Neural progenitor cell (in vitro differentiated cells): ENCODE measurements at regions not wholly inside any gene's neighbourhood (a gene's known extent, or its start where the extent isn't known, plus 50 kb on each side); places are given as distances from the start of the nearest gene placed in this dataset.

Source experiments
- DNase-seq: peaks from one replicate; pipeline ENCODE4 v3.0.0-alpha.2; 2016; ENCODE audit warnings: low spot score
- H2AFZ ChIP-seq: fragments of 200-600 bp; sonication (generic); replicated peaks from 2 replicates; pipeline ENCODE4 v1.6.1; 2016; ENCODE audit warnings: antibody characterized with exemption
- H3F3A ChIP-seq: fragments of 200-600 bp; sonication (generic); 2 replicates; pipeline ENCODE4 v1.6.1; 2016; ENCODE audit warnings: antibody characterized with exemption, low read depth
- H3K27ac ChIP-seq: fragments of 200-600 bp; sonication (generic); 2 replicates; pipeline ENCODE4 v1.5.1; 2016; ENCODE audit warnings: mild to moderate bottlenecking
- H3K27me3 ChIP-seq: fragments of 200-600 bp; sonication (generic); 2 replicates; pipeline ENCODE4 v1.6.1; 2016; ENCODE audit warnings: mild to moderate bottlenecking, moderate library complexity
- H3K36me3 ChIP-seq: fragments of 200-600 bp; sonication (generic); 2 replicates; pipeline ENCODE4 v1.5.1; 2016
- H3K4me1 ChIP-seq: fragments of 200-600 bp; sonication (generic); 2 replicates; pipeline ENCODE4 v1.6.1; 2016; ENCODE audit warnings: mixed run types
- H3K4me2 ChIP-seq: fragments of 200-600 bp; sonication (generic); 2 replicates; pipeline ENCODE4 v1.6.1; 2016
- H3K4me3 ChIP-seq: fragments of 200-600 bp; sonication (generic); 2 replicates; pipeline ENCODE4 v1.5.1; 2016
- H3K79me2 ChIP-seq: fragments of 200-600 bp; sonication (generic); 2 replicates; pipeline ENCODE4 v1.6.1; 2016; ENCODE audit warnings: low read depth
- H3K9ac ChIP-seq: fragments of 200-600 bp; sonication (generic); 2 replicates; pipeline ENCODE4 v1.6.1; 2016
- H3K9me3 ChIP-seq: fragments of 200-600 bp; sonication (generic); 2 replicates; pipeline ENCODE4 v1.5.1; 2016; ENCODE audit warnings: low read depth
- H4K20me1 ChIP-seq: fragments of 200-600 bp; sonication (generic); 2 replicates; pipeline ENCODE4 v1.6.1; 2016; ENCODE audit warnings: low read depth
- H3K27ac Mint-ChIP-seq: 3 replicates; pipeline ENCODE4 v1.8.0; 2021; ENCODE audit warnings: mixed read lengths
- H3K27me3 Mint-ChIP-seq: 2 replicates; pipeline ENCODE4 v1.8.0; 2022; ENCODE audit warnings: low read depth, mild to moderate bottlenecking, inconsistent platforms, moderate library complexity, mixed read lengths; ENCODE audit not compliant: insufficient read depth
- H3K36me3 Mint-ChIP-seq: 3 replicates; pipeline ENCODE4 v1.8.0; 2021; ENCODE audit warnings: mixed read lengths
- H3K4me1 Mint-ChIP-seq: 3 replicates; pipeline ENCODE4 v1.8.0; 2021; ENCODE audit warnings: mixed read lengths
- H3K4me3 Mint-ChIP-seq: 3 replicates; pipeline ENCODE4 v1.8.0; 2021; ENCODE audit warnings: mild to moderate bottlenecking, moderate library complexity, mixed read lengths
- H3K9me3 Mint-ChIP-seq: 3 replicates; pipeline ENCODE4 v1.8.0; 2020; ENCODE audit warnings: mixed read lengths
- CTCF ChIP-seq: fragments of 200-600 bp; sonication (generic); IDR thresholded peaks from 2 replicates; pipeline ENCODE4 v1.5.1; 2017; ENCODE audit warnings: antibody characterized with exemption, mild to moderate bottlenecking
- EZH2 ChIP-seq: fragments of 200-600 bp; sonication (generic); IDR thresholded peaks from 2 replicates; pipeline ENCODE4 v1.6.1; 2017; ENCODE audit warnings: antibody characterized with exemption, mild to moderate bottlenecking, moderate library complexity
- EZH2phosphoT487 ChIP-seq: fragments of 200-600 bp; sonication (generic); IDR thresholded peaks from 2 replicates; pipeline ENCODE4 v1.6.1; 2017; ENCODE audit warnings: antibody characterized with exemption

DNA sequence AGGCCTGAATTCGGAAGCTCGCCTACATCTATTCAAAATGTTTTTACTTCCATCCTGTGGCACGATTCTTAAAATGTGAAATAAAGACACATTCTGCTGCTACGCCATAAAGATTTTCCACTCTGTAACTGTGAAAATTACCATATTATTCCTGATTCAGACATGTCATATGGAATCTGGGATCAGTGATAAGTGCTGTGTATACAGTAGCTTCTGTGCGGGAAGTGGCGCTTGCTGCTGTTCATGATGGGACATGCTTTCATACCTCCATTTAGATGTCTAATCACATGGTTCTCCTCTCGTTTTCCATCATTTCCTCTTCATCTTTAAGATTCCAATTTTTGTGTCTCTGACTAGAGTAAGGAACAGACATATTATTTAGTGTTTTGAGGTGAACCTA lies 163.2 kb downstream of the TMEM182 start:
- no peaks in the 10 kb centered on the region for H3K9me3 ChIP-seq
- TF ChIP-seq EZH2phosphoT487 (no peak), CTCF (no peak), EZH2 (no peak)
- no peaks in the 10 kb centered on the region for H4K20me1 ChIP-seq
- no peak overlapping the region for H3K4me3 Mint-ChIP-seq
- H3K27ac Mint-ChIP-seq: no peak overlapping the region
- peaks cover 43% of the 10 kb centered on the region for H3K4me1 ChIP-seq
- H3K79me2 ChIP-seq: no peaks in the 10 kb centered on the region
- peaks cover 23% of the 10 kb centered on the region for H3K4me1 Mint-ChIP-seq
- peaks cover 2% of the 10 kb centered on the region for H3K27me3 Mint-ChIP-seq
- no peak for DNase-seq
- H3K4me2 ChIP-seq: no peak overlapping the region
- H3K9ac ChIP-seq: no peak overlapping the region
- no peaks in the 10 kb centered on the region for H3K27me3 ChIP-seq
- H3K9me3 Mint-ChIP-seq: no peaks in the 10 kb centered on the region
- H2AFZ ChIP-seq: no peak overlapping the region
- no peak overlapping the region for H3K27ac ChIP-seq
- no peak overlapping the region for H3K4me3 ChIP-seq
- no peaks in the 10 kb centered on the region for H3K36me3 Mint-ChIP-seq
- peaks cover 9% of the 10 kb centered on the region for H3F3A ChIP-seq
- H3K36me3 ChIP-seq: no peaks in the 10 kb centered on the region

- Mint-ChIP-seq H3K4me3 (no peak overlapping the region), H3K27ac (no peak overlapping the region), H3K4me1 (peaks cover 24% of the 10 kb centered on the region), H3K36me3 (no peaks in the 10 kb centered on the region), H3K9me3 (no peaks in the 10 kb centered on the region), H3K27me3 (no peaks in the 10 kb centered on the region)
- Histone ChIP-seq H3K27ac (no peak overlapping the region), H4K20me1 (no peaks in the 10 kb centered on the region), H3K4me1 (peaks cover 54% of the 10 kb centered on the region), H3K27me3 (no peaks in the 10 kb centered on the region), H3K36me3 (no peaks in the 10 kb centered on the region), H3K9ac (no peak overlapping the region), H2AFZ (peak overlapping the region; percentile 41), H3K4me2 (no peak overlapping the region), H3K4me3 (no peak overlapping the region), H3K9me3 (no peaks in the 10 kb centered on the region), H3F3A (peaks cover 24% of the 10 kb centered on the region), H3K79me2 (no peaks in the 10 kb centered on the region)
- TF ChIP-seq CTCF (no peak), EZH2phosphoT487 (no peak), EZH2 (no peak)
- no peak for DNase-seq
Observed at GRCh38 chr2:102927854-102928267, 166.0 kb downstream of the TMEM182 start.

GRCh38 chr2:102929721-102930120 lies 167.9 kb downstream of the TMEM182 start:
- peaks cover 24% of the 10 kb centered on the region for H3F3A ChIP-seq
- Mint-ChIP-seq H3K4me1 (peaks cover 24% of the 10 kb centered on the region), H3K27me3 (no peaks in the 10 kb centered on the region), H3K27ac (peak overlapping the region; percentile 73), H3K9me3 (no peaks in the 10 kb centered on the region), H3K4me3 (no peak overlapping the region), H3K36me3 (no peaks in the 10 kb centered on the region)
- H3K4me2 ChIP-seq: peak overlapping the region; percentile 50
- H3K9me3 ChIP-seq: no peaks in the 10 kb centered on the region
- peaks cover 53% of the 10 kb centered on the region for H3K4me1 ChIP-seq
- peak; percentile 50 for DNase-seq
- peak overlapping the region; percentile 53 for H3K27ac ChIP-seq
- H2AFZ ChIP-seq: peak overlapping the region; percentile 50
- TF ChIP-seq CTCF (no peak), EZH2 (no peak), EZH2phosphoT487 (no peak)
- no peak overlapping the region for H3K9ac ChIP-seq
- H3K27me3 ChIP-seq: no peaks in the 10 kb centered on the region
- no peaks in the 10 kb centered on the region for H3K79me2 ChIP-seq
- H3K36me3 ChIP-seq: no peaks in the 10 kb centered on the region
- no peak overlapping the region for H3K4me3 ChIP-seq
- no peaks in the 10 kb centered on the region for H4K20me1 ChIP-seq
